HCT116 (cell line): ENCODE measurements at regions not wholly inside any gene's neighbourhood (a gene's known extent, or its start where the extent isn't known, plus 50 kb on each side); places are given as distances from the start of the nearest gene placed in this dataset.

ENCODE experiments used
- ATAC-seq: fragments of 200-7000 bp; cut with Tn5 transposase; 2 replicates; pipeline ENCODE4 v1.9.1; 2020; ENCODE audit warnings: mild to moderate bottlenecking, moderate library complexity
- BruUV-seq: library from RNA; stranded (reverse); fragments of 400-500 nt; replicated peaks from 2 replicates; lab custom pipeline; 2021; lab: Mats Ljungman, UMichigan
- CTCF ChIA-PET: fragments of 300-600 bp; sonication (Branson Sonifier 250); formaldehyde crosslinking; loops from one replicate; lab custom pipeline; 2021; ENCODE audit warnings: antibody characterized with exemption; lab: Charles Lee
- POLR2A ChIA-PET: fragments of 300-600, 350-600 bp; sonication (Branson Sonifier 250); formaldehyde crosslinking; loops from one replicate; lab custom pipeline; 2021; ENCODE audit warnings: antibody characterized with exemption; lab: Charles Lee
- RAD21 ChIA-PET, 2 experiments: fragments of 300-600 bp; sonication (Branson Sonifier 250); formaldehyde crosslinking; loops; one replicate each; lab custom pipeline; 2023; ENCODE audit warnings: low total read pairs in 2 of 2; ENCODE audit not compliant: uncharacterized antibody in 2 of 2, unreplicated experiment in 2 of 2, low non-redundant PET in 1 of 2; lab: Charles Lee
- DNase-seq: peaks from one replicate; pipeline ENCODE4 v3.0.0-alpha.2; 2010; ENCODE audit warnings: low read depth, low spot score
- H2AFZ ChIP-seq: fragments of 200-600 bp; shearing (Covaris generic), sonication (generic); 2 replicates; pipeline ENCODE4 v1.6.1; 2017; ENCODE audit warnings: low read depth, mixed run types, mixed read lengths, antibody characterized with exemption, low read length; ENCODE audit not compliant: poor library complexity, severe bottlenecking
- H3K27ac ChIP-seq: 2 replicates; pipeline ENCODE4 v1.5.1; 2012; ENCODE audit warnings: low read depth, low read length
- H3K27me3 ChIP-seq: fragments of 200-600 bp; sonication (generic); 2 replicates; pipeline ENCODE4 v1.6.1; 2016; ENCODE audit warnings: mixed run types, low read length, mixed read lengths; ENCODE audit not compliant: insufficient read depth
- H3K36me3 ChIP-seq, 2 experiments: fragments of 200-500 bp in 1 of 2; fragments of 200-600 bp in 1 of 2; sonication (Bioruptor generic) in 1 of 2; sonication (generic) in 1 of 2; 2 replicates each; pipeline versions ENCODE4 v1.5.1 to v1.6.1; 2014 to 2016; ENCODE audit warnings: low read length in 2 of 2, inconsistent platforms in 1 of 2, mixed read lengths in 1 of 2, mixed run types in 1 of 2; ENCODE audit not compliant: insufficient read depth in 2 of 2, control insufficient read depth in 1 of 2
- H3K4me1 ChIP-seq, 2 experiments: fragments of 200-600 bp in 1 of 2; sonication (generic) in 1 of 2; 2 replicates each; pipeline versions ENCODE4 v1.5.1 to v1.6.1; 2012 to 2017; ENCODE audit warnings: low read length in 2 of 2, inconsistent platforms in 1 of 2, mild to moderate bottlenecking in 1 of 2, mixed read lengths in 1 of 2, mixed run types in 1 of 2, moderate library complexity in 1 of 2; ENCODE audit not compliant: insufficient read depth in 2 of 2, control insufficient read depth in 1 of 2
- H3K4me2 ChIP-seq: fragments of 200-600 bp; sonication (generic); 2 replicates; pipeline ENCODE4 v1.6.1; 2017; ENCODE audit warnings: mixed run types, low read length, mixed read lengths
- H3K4me3 ChIP-seq, 2 experiments: fragments of 200-600 bp in 1 of 2; sonication (generic) in 1 of 2; replicated peaks in 1 of 2; 2 replicates each; pipeline ENCODE4 v1.5.1; 2011 to 2016; ENCODE audit warnings: low read length in 2 of 2, control low read depth in 1 of 2, low read depth in 1 of 2, mild to moderate bottlenecking in 1 of 2, mixed read lengths in 1 of 2, mixed run types in 1 of 2
- H3K79me2 ChIP-seq: fragments of 200-600 bp; sonication (generic); 2 replicates; pipeline ENCODE4 v1.6.1; 2017; ENCODE audit warnings: mild to moderate bottlenecking, mixed run types, low read length, moderate library complexity, mixed read lengths; ENCODE audit not compliant: insufficient read depth
- H3K9ac ChIP-seq: fragments of 200-600 bp; sonication (generic); 2 replicates; pipeline ENCODE4 v1.6.1; 2016; ENCODE audit warnings: low read length, mixed read lengths
- H3K9me2 ChIP-seq: fragments of 200-600 bp; sonication (generic), shearing (Covaris generic); 2 replicates; pipeline ENCODE4 v1.6.1; 2017; ENCODE audit warnings: mixed run types, mild to moderate bottlenecking, moderate library complexity; ENCODE audit not compliant: insufficient read depth
- H3K9me3 ChIP-seq, 2 experiments: fragments of 200-500 bp in 1 of 2; fragments of 200-600 bp in 1 of 2; sonication (Bioruptor generic) in 1 of 2; sonication (generic) in 1 of 2; 2 replicates each; pipeline ENCODE4 v1.6.1; 2014 to 2017; ENCODE audit warnings: low read length in 2 of 2, mixed read lengths in 2 of 2, inconsistent platforms in 1 of 2, low read depth in 1 of 2, mild to moderate bottlenecking in 1 of 2, mixed run types in 1 of 2, moderate library complexity in 1 of 2; ENCODE audit not compliant: control insufficient read depth in 1 of 2, insufficient read depth in 1 of 2
- H4K20me1 ChIP-seq: fragments of 200-600 bp; sonication (generic), shearing (Covaris generic); 2 replicates; pipeline ENCODE4 v1.6.1; 2017; ENCODE audit warnings: mixed run types, mild to moderate bottlenecking, moderate library complexity; ENCODE audit not compliant: insufficient read depth
- EGR1 ChIP-seq: IDR thresholded peaks from 2 replicates; pipeline ENCODE4 v1.6.1; 2012; ENCODE audit warnings: low read depth
- JUND ChIP-seq: IDR thresholded peaks from 2 replicates; pipeline ENCODE4 v1.6.1; 2012
- POLR2A ChIP-seq: IDR thresholded peaks from 2 replicates; pipeline ENCODE4 v1.7.0; 2011; ENCODE audit warnings: borderline replicate concordance; ENCODE audit not compliant: insufficient read depth, insufficient read length; ENCODE audit errors: extremely low read depth
- RAD21 ChIP-seq: IDR thresholded peaks from 2 replicates; pipeline ENCODE4 v1.6.1; 2012; ENCODE audit warnings: low read depth, mild to moderate bottlenecking
- SP1 ChIP-seq: IDR thresholded peaks from 2 replicates; pipeline ENCODE4 v1.6.1; 2012; ENCODE audit warnings: low read depth
- SRF ChIP-seq: IDR thresholded peaks from 2 replicates; pipeline ENCODE4 v1.6.1; 2012; ENCODE audit warnings: low read depth
- TCF7L2 ChIP-seq: IDR thresholded peaks from 2 replicates; pipeline ENCODE4 v1.7.0; 2011; ENCODE audit warnings: borderline replicate concordance, inconsistent platforms; ENCODE audit not compliant: insufficient read depth, insufficient read length; ENCODE audit errors: extremely low read depth
- ZFX ChIP-seq: fragments of 450-650 bp; IDR thresholded peaks from 2 replicates; pipeline ENCODE4 v1.6.1; 2017
- ZNF274 ChIP-seq: fragments of 200-500 bp; sonication (Bioruptor generic); IDR thresholded peaks from 2 replicates; pipeline ENCODE4 v1.6.1; 2014; ENCODE audit warnings: mild to moderate bottlenecking, low read depth, low read length, inconsistent platforms
- intact Hi-C: fragments of 100-400 bp; cut with micrococcal nuclease; formaldehyde crosslinking; loops from 2 replicates; pipeline ENCODE4 v1.10.0; 2022
- TF ChIP-seq, protein P1 (sequence below): IDR thresholded peaks from 2 replicates; pipeline ENCODE4 v1.6.1; 2012

DNA sequence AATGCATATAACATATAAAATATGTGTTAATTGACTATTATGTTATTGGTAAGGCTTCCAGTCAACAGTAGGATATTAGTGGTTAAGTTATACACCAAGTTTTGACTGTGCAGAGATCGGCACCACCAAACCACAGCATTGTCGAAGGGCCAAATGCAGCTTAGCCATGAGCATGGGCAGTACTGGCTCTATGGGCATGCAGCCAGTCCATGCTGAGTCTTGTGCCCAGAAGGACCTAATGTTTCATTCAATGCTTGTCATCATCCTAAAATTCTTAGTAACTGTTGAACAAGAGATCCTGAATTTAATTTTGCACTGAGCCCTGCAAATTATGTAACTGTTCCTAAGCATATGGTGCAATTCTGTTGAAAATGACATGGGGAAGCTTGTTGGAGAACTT lies 233.4 kb upstream of the HS3ST3A1 start:
- CTCF ChIA-PET, result no interaction called here

GRCh38 chr17:13837417-13837816 lies 231.9 kb upstream of the COX10 start:
- no peaks in the 10 kb centered on the region for H3K79me2 ChIP-seq
- H3K27me3 ChIP-seq, result 0 out of 2 replicates have a peak, but pooled peaks cover 7% of the 10 kb centered on the region
- H3K9ac ChIP-seq, result no peak overlapping the region
- no peaks in the 10 kb centered on the region for H3K36me3 ChIP-seq
- CTCF ChIA-PET, result no interaction called here
- H3K9me3 ChIP-seq, result no peaks in the 10 kb centered on the region
- ATAC-seq, result no peak
- H3K4me1 ChIP-seq, result peaks cover 0 to 3% of the 10 kb centered on the region in 2 experiments; a peak in 1 of 4 replicates
- H3K27ac ChIP-seq, result no peak overlapping the region
- no peak overlapping the region for H3K4me3 ChIP-seq
- TF ChIP-seq, protein P1, sequence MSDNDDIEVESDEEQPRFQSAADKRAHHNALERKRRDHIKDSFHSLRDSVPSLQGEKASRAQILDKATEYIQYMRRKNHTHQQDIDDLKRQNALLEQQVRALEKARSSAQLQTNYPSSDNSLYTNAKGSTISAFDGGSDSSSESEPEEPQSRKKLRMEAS, result no peak
- TF ChIP-seq RAD21 (no peak), ZNF274 (no peak), JUND (no peak), EGR1 (no peak), POLR2A (no peak)
- POLR2A ChIA-PET, result no interaction called here
- no peak overlapping the region for H3K4me2 ChIP-seq
- RAD21 ChIA-PET, result no interaction called here
- no peaks in the 10 kb centered on the region for H4K20me1 ChIP-seq
- H2AFZ ChIP-seq, result no peak overlapping the region
- intact Hi-C loops, result no loop called here
- no TSS peak for BruUV-seq
- no peaks in the 10 kb centered on the region for H3K9me2 ChIP-seq
- no peak for DNase-seq

More for the DNA sequence above, 233.4 kb upstream of the HS3ST3A1 start:
- no peak for TF ChIP-seq TCF7L2
- no peak for TF ChIP-seq POLR2A
- TF ChIP-seq SP1, result no peak
- TF ChIP-seq ZFX, result no peak
- no peak for TF ChIP-seq SRF
- TF ChIP-seq, all 23 proteins: peak for 0
- no peaks in the 10 kb centered on the region for H3K79me2 ChIP-seq
- H3K4me2 ChIP-seq, result no peak overlapping the region
- no peak overlapping the region for H3K27ac ChIP-seq
- H2AFZ ChIP-seq, result no peak overlapping the region
- H3K36me3 ChIP-seq, result no peaks in the 10 kb centered on the region
- ATAC-seq (no peak), DNase-seq (no peak)
- intact Hi-C loops, result no loop called here
- no peaks in the 10 kb centered on the region for H4K20me1 ChIP-seq
- ChIA-PET POLR2A (no interaction called here), RAD21 (no interaction called here)
- no peaks in the 10 kb centered on the region for H3K9me3 ChIP-seq
- BruUV-seq, result no TSS peak
- peaks cover 0 to 1% of the 10 kb centered on the region in 2 experiments; a peak in 1 of 4 replicates for H3K4me1 ChIP-seq
- 0 out of 2 replicates have a peak, but pooled peaks cover 7% of the 10 kb centered on the region for H3K27me3 ChIP-seq
- H3K4me3 ChIP-seq, result no peak overlapping the region
- H3K9me2 ChIP-seq, result no peaks in the 10 kb centered on the region
- no peak overlapping the region for H3K9ac ChIP-seq
